Spleen (tissue), 11 donors: ENCODE measurements at regions not wholly inside any gene's neighbourhood (a gene's known extent, or its start where the extent isn't known, plus 50 kb on each side); places are given as distances from the start of the nearest gene placed in this dataset.

Experiments
- DNase-seq: peaks from one replicate; pipeline ENCODE4 v3.0.0-alpha.2; 2020
- H3K27ac ChIP-seq, 8 donors: fragments of 200-600 bp; sonication (generic) in 7 of 8; 1 replicate in 4 of 8; 2 replicates in 4 of 8; pipeline versions ENCODE4 v1.5.0 to v1.8.0; 2016 to 2021; ENCODE audit warnings: inconsistent platforms in 4 of 8, mild to moderate bottlenecking in 4 of 8, moderate library complexity in 1 of 8
- H3K27me3 ChIP-seq, 7 donors: fragments of 200-600 bp; sonication (generic) in 6 of 7; replicated peaks in 1 of 7; 1 replicate in 4 of 7; 2 replicates in 3 of 7; pipeline versions ENCODE4 v1.5.0 to v1.8.0; 2016 to 2021; ENCODE audit warnings: inconsistent platforms in 3 of 7, mild to moderate bottlenecking in 1 of 7
- H3K36me3 ChIP-seq, 6 donors: fragments of 200-600 bp; sonication (generic) in 5 of 6; 1 replicate in 4 of 6; 2 replicates in 2 of 6; pipeline versions ENCODE4 v1.5.0 to v1.8.0; 2016 to 2021; ENCODE audit warnings: inconsistent platforms in 2 of 6
- H3K4me1 ChIP-seq, 6 donors: fragments of 200-600 bp; sonication (generic) in 5 of 6; 1 replicate in 3 of 6; 2 replicates in 3 of 6; pipeline versions ENCODE4 v1.5.0 to v1.8.0; 2016 to 2021; ENCODE audit warnings: inconsistent platforms in 3 of 6
- H3K4me3 ChIP-seq, 8 donors: fragments of 200-600 bp; sonication (generic) in 7 of 8; 1 replicate in 4 of 8; 2 replicates in 4 of 8; pipeline versions ENCODE4 v1.5.0 to v1.8.0; 2016 to 2021; ENCODE audit warnings: inconsistent platforms in 4 of 8, mild to moderate bottlenecking in 4 of 8, moderate library complexity in 2 of 8
- H3K9me3 ChIP-seq, 8 donors: fragments of 200-600 bp; sonication (generic) in 7 of 8; 1 replicate in 4 of 8; 2 replicates in 4 of 8; pipeline versions ENCODE4 v1.5.0 to v1.8.0; 2016 to 2021; ENCODE audit warnings: inconsistent platforms in 4 of 8
- CTCF ChIP-seq, 11 experiments: fragments of 200-600 bp in 7 of 11; fragments of 450-650 bp in 4 of 11; sonication (generic) in 4 of 11; IDR thresholded peaks in 8 of 11; conservative IDR thresholded peaks in 3 of 11; 1 replicate in 7 of 11; 2 replicates in 4 of 11; pipeline versions ENCODE4 v1.4.0 to v1.8.0; 2016 to 2021; ENCODE audit warnings: antibody characterized with exemption in 11 of 11, inconsistent platforms in 4 of 11, mild to moderate bottlenecking in 1 of 11
- POLR2A ChIP-seq, 3 donors: fragments of 450-650 bp; IDR thresholded peaks; one replicate each; pipeline ENCODE4 v1.5.1; 2017; ENCODE audit warnings: antibody characterized with exemption in 3 of 3, mild to moderate bottlenecking in 1 of 3
- POLR2AphosphoS5 ChIP-seq, 3 donors: sonication (generic); formaldehyde crosslinking; IDR thresholded peaks; one replicate each; pipeline ENCODE4 v1.5.1; 2017; ENCODE audit warnings: antibody characterized with exemption in 3 of 3
- WGBS, 5 donors: extraction: QIAGEN DNeasy Blood & Tissue Kit in 3 of 5; methylation state at CpG; one replicate each; pipeline versions ENCODE4 v1.1.5 to v1.1.7; 2013 to 2018; 5-methylcytosine and 5-hydroxymethylcytosine counted together
- intact Hi-C: fragments of 100-400 bp; cut with DNase I; formaldehyde crosslinking; loops from one replicate; pipeline ENCODE4 v1.15.0; 2023; ENCODE audit warnings: low total_unique reads
- donor health status: healthy with polysubstance abuse.
- donor health status: DM: no; HTN: no; CAD: no; lungs with moderate emphysema.
- donor health status: DM: no; HTN: no; CAD: no.
- donor health status: Bipolar disorder and iron deficiency.
- donor health status: healthy.
- donor health status: DM: no; HTN: no; CAD: no.
- donor health status: DM: yes; HTN: yes; CAD: no.

GRCh38 chr17:77675816-77676215 is 282.7 kb upstream of the TNRC6C start:
- peak; percentile 51 for DNase-seq
- H3K27me3 ChIP-seq = peaks cover 0 to 6% (median 0%) of the 10 kb centered on the region in 7 donors
- no peaks in the 10 kb centered on the region for H3K4me1 ChIP-seq
- H3K9me3 ChIP-seq = no peaks in the 10 kb centered on the region
- peaks cover 0 to 8% (median 0%) of the 10 kb centered on the region in 6 donors for H3K36me3 ChIP-seq
- TF ChIP-seq POLR2A (IDR thresholded peaks at IDR 0.05) (no peak), CTCF (IDR thresholded peaks at IDR 0.05 in 8 of 11, conservative IDR thresholded peaks at IDR 0.05 in 3 of 11) (no peak), POLR2AphosphoS5 (IDR thresholded peaks at IDR 0.05) (no peak)
- H3K27ac ChIP-seq = no peak overlapping the region
- intact Hi-C loops = no loop called here
- WGBS, 5 donors = 64 to 80% (median 66%) methylated on average over 5 of the region's 5 CpGs
- H3K4me3 ChIP-seq = no peak overlapping the region

GRCh38 chr17:77676237-77676661 is 282.3 kb upstream of the TNRC6C start:
- H3K36me3 ChIP-seq = peaks cover 0 to 8% (median 0%) of the 10 kb centered on the region in 6 donors
- WGBS, 5 donors = 72 to 89% (median 76%) methylated on average over 23 of the region's 23 CpGs
- no peak overlapping the region for H3K4me3 ChIP-seq
- no peaks in the 10 kb centered on the region for H3K4me1 ChIP-seq
- H3K27me3 ChIP-seq = peaks cover 0 to 6% (median 0%) of the 10 kb centered on the region in 7 donors
- TF ChIP-seq POLR2A (IDR thresholded peaks at IDR 0.05) (no peak), POLR2AphosphoS5 (IDR thresholded peaks at IDR 0.05) (no peak), CTCF (IDR thresholded peaks at IDR 0.05 in 8 of 11, conservative IDR thresholded peaks at IDR 0.05 in 3 of 11) (no peak)
- intact Hi-C loops = no loop called here
- no peak overlapping the region for H3K27ac ChIP-seq
- H3K9me3 ChIP-seq = no peaks in the 10 kb centered on the region
- peak; percentile 63 for DNase-seq

GRCh38 chr17:77677211-77677610 is 281.3 kb upstream of the TNRC6C start:
- Histone ChIP-seq H3K4me3 (no peak overlapping the region), H3K9me3 (no peaks in the 10 kb centered on the region), H3K27ac (no peak overlapping the region), H3K27me3 (peaks cover 0 to 6% (median 0%) of the 10 kb centered on the region in 7 donors), H3K36me3 (peaks cover 0 to 8% (median 0%) of the 10 kb centered on the region in 6 donors), H3K4me1 (no peaks in the 10 kb centered on the region)
- peak; percentile 31 for DNase-seq
- no peak for TF ChIP-seq CTCF (IDR thresholded peaks at IDR 0.05 in 8 of 11, conservative IDR thresholded peaks at IDR 0.05 in 3 of 11)
- no peak for TF ChIP-seq POLR2A (IDR thresholded peaks at IDR 0.05)
- no peak for TF ChIP-seq POLR2AphosphoS5 (IDR thresholded peaks at IDR 0.05)
- intact Hi-C loops = no loop called here
- WGBS, 5 donors = 94 to 98% (median 96%) methylated on average over 4 of the region's 4 CpGs

- DNase-seq = peak; percentile 33
Observed at GRCh38 chr17:77677630-77678029, 280.9 kb upstream of the TNRC6C start.

More at GRCh38 chr17:77677630-77678029, 280.9 kb upstream of the TNRC6C start:
- no peak overlapping the region for H3K27ac ChIP-seq
- no peak for TF ChIP-seq POLR2AphosphoS5 (IDR thresholded peaks at IDR 0.05)
- TF ChIP-seq CTCF (IDR thresholded peaks at IDR 0.05 in 8 of 11, conservative IDR thresholded peaks at IDR 0.05 in 3 of 11) = no peak
- no peak for TF ChIP-seq POLR2A (IDR thresholded peaks at IDR 0.05)
- peaks cover 0 to 8% (median 0%) of the 10 kb centered on the region in 6 donors for H3K36me3 ChIP-seq
- WGBS, 5 donors = 90 to 93% (median 91%) methylated on average over 13 of the region's 13 CpGs
- intact Hi-C loops = no loop called here
- no peak overlapping the region for H3K4me3 ChIP-seq
- H3K9me3 ChIP-seq = no peaks in the 10 kb centered on the region
- no peaks in the 10 kb centered on the region for H3K4me1 ChIP-seq
- H3K27me3 ChIP-seq = peaks cover 0 to 6% (median 0%) of the 10 kb centered on the region in 7 donors
